GM19043 (cell line): ENCODE measurements at regions not wholly inside any gene's neighbourhood (a gene's known extent, or its start where the extent isn't known, plus 50 kb on each side); places are given as distances from the start of the nearest gene placed in this dataset.

Experiments
- ATAC-seq: cut with Tn5 transposase; IDR thresholded peaks from one replicate; pipeline ENCODE4 v1.9.1; 2021; ENCODE audit warnings: low read depth; ENCODE audit not compliant: unreplicated experiment

- no peak for ATAC-seq
These were observed 78.8 kb downstream of the TET3 start for GRCh38 chr2:74063486-74063885.

DNA sequence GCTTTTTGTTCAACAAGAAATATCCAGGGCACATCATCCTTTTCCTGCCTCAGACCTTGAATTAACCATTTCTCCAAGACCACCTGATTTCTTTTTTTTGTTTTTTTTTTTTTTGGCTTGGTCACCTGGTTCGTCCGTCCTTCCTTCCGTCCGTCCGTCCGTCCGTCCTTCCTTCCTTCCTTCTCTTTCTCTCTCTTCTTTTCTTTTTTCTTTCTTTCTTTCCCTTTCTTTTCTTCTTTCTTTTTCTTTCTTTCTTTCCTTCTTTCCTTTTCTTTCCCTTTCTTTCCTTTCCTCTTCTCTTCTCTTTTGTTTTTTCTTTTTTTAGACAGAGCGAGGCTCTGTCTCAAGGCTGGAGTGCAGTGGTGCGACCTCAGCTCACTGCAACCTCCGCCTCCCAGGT lies 80.7 kb downstream of the TET3 start:
- no peak for ATAC-seq

GRCh38 chr2:74066491-74067203 lies 81.1 kb downstream of the BOLA3 start:
- no peak for ATAC-seq

GRCh38 chr2:74067221-74067747 lies 80.4 kb downstream of the BOLA3 start:
- no peak for ATAC-seq

GRCh38 chr2:74070991-74071390 lies 76.7 kb downstream of the BOLA3 start:
- ATAC-seq: no peak

DNA sequence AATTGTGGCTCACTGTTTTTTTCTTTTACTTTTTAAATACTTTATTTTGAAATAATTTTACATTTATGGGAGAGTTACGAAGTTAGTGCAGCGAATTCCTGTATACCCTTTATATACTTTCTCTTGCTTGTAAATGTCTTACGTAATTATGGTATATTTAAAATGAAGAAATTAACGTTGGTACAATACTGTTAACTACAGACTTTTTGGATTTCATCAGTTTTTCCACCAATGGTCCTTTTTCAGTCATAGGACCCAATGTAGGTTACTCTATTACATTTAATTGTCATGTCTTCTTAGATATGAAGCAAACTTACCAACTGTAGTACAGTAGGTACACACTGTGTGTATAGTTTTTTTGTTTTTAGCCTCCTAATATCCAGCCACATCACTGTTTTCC lies 76.3 kb downstream of the BOLA3 start:
- ATAC-seq: no peak

- ATAC-seq: no peak
These were observed 75.1 kb downstream of the BOLA3 start for GRCh38 chr2:74072565-74072964.

- ATAC-seq: no peak
These were observed 73.2 kb downstream of the BOLA3 start for GRCh38 chr2:74074487-74074886.

- no peak for ATAC-seq
These were observed 71.6 kb downstream of the BOLA3 start for GRCh38 chr2:74076074-74076470.

GRCh38 chr2:74077636-74078035 lies 70.1 kb downstream of the BOLA3 start:
- ATAC-seq: no peak

DNA sequence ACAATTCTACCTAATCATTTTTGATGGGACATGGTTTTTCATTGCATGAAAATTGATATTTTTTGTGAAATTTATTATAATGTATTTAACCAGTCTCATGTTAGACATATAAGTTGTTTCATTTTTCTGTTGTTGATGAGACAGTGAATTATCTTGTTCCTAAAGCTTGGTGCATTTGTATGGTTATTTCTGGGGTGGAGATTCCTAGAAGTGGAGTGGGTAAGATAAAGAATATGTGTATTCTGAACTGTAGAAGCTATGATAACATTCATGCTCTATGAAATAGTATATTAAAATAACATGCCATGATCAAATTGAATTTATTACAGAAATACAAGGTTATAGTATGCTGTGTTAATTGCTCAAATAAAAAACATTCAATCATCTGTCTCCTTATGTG lies 69.2 kb downstream of the BOLA3 start:
- ATAC-seq: no peak

GRCh38 chr2:74079522-74080341 lies 68.0 kb downstream of the BOLA3 start:
- ATAC-seq: peak; percentile 73

DNA sequence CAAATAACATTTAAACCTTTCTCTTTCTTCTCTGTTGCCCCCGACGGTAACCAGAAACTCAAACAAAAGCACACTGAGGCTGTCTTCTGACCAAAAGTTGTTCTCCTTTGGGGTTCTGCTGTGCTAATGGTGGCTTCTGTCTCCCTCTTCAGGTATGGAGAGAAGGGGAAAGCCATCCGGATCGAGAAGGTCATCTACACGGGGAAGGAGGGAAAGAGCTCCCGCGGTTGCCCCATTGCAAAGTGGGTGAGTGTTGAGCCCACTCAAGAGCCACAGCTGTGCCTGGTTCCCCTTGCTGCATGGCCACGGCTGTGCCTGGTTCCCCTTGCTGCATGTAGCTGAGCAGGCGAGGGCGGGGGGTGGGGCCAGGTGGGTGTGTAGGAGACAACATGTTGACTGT lies 67.4 kb downstream of the BOLA3 start:
- ATAC-seq: no peak

- ATAC-seq: no peak
These were observed 66.5 kb downstream of the BOLA3 start for GRCh38 chr2:74081030-74081762.

DNA sequence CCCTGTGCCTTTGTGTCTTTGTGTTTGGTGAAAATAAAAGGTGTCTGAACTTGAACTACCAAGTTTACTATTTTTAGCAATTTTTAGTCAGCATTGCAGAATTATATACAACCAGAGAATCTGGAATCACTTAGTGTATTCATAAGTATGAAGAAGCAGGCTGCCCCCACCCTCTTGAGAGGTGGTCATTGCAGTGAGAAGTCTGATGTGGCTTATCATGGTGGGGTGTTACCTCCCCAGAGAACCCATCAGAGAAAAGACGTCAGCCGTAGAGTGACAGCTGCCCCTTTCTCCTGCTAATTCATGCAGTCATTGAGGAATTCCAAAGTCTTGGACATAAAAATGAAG lies 66.0 kb downstream of the BOLA3 start:
- no peak for ATAC-seq

DNA sequence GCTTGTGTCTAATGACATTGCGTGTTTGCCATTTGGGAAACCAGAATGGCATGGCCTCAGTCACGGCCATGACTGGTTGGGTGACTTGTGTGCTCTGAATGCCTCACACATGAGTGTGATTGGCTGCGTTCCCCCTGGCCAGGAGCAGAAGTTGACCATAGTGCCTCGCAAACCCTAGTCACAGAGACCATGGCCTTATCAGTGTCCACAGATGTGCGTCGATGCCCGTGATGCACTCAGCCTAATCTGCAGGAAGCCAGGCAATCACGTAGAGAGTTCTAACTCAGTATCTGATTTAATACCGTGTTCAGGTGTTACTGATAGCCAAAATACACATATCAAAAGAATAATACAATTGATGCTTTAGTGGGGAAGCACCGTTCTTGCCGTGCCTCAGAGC lies 64.0 kb downstream of the BOLA3 start:
- no peak for ATAC-seq
